Stimulated activated CD4-positive, alpha-beta T cell treated with anti-CD3 and anti-CD28 coated beads, Interleukin-12 subunit alpha, Interleukin-12 subunit beta, amount 100 ng/mL, for 48 hours (primary cell): ENCODE measurements at regions not wholly inside any gene's neighbourhood (a gene's known extent, or its start where the extent isn't known, plus 50 kb on each side); places are given as distances from the start of the nearest gene placed in this dataset.
"Not testable (repeated sequence)": the region's sequence is repeated elsewhere in the genome, so short reads cannot be mapped to it uniquely, and the experiment has no call there.

Source experiments
- DNase-seq, 3 donors: peaks; one replicate each; pipeline ENCODE4 v3.0.0-alpha.2; 2020; ENCODE audit warnings: low read depth in 2 of 3, low spot score in 1 of 3

- DNase-seq, result no peak
These were observed 149.3 kb downstream of the TGFB2 start for GRCh38 chr1:218494449-218494852.

DNA sequence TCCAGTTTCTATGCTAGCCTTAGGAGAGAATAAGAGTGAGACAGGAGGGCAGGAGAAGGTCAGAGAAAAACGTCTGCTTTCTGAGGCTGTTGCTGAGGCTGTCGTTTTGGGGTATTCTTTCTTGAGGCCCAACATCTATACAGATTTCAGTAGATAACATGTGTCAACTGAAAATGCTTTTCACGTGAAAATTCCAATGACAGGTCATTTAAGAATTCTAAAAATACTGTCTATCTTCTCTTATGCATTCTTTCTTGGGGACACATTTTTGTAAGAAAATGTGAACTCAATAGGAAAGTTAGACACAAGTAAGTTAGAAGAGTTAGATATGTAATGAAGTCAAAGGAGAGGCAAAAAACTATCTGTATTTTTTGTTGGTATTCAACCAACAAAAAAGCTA is 150.8 kb downstream of the TGFB2 start:
- no peak for DNase-seq

- DNase-seq, result no peak
These were observed 151.4 kb downstream of the TGFB2 start for GRCh38 chr1:218496561-218496960.

GRCh38 chr1:218498056-218498938 is 153.2 kb downstream of the TGFB2 start:
- DNase-seq, result no peak

GRCh38 chr1:218499011-218499691 is 154.0 kb downstream of the TGFB2 start:
- no peak for DNase-seq

DNA sequence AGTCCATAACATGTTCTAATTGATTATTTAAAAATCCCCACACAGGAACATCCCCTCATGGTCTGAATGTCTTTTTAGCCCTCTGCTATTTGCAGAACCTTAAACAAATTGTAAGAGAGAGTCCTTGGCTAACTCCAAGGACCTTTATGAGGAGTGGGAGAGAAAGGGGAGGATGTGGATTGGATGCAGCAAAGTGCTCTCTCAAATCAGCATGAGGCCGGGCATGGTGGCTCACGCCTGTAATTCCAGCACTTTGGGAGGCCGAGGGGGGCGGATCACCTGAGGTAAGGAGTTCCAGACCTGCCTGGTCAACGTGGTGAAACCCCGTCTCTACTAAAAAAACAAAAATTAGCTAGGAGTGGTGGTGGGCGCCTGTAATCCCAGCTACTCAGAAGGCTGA is 154.8 kb downstream of the TGFB2 start:
- DNase-seq, result no peak

DNA sequence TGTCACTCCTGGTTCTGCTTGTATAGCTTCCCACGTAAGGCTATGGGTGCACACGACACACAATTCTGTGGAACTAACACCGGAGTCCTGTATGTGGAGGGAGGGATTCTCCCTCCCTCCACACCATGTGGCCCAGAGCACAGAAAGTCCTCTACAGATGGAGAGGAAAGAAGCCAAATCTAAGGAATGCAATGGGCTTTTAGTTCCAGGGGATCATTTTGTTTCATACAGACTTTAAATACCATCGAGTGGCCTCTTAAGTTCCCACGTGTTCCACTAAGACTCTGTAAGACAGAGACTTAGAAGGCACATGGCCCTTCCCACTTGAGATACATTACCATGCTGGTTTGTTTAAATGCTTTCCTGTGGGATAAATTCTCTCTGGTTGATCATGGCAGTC is 156.0 kb downstream of the TGFB2 start:
- no peak for DNase-seq

- DNase-seq, result no peak
These were observed 157.2 kb downstream of the TGFB2 start for GRCh38 chr1:218502383-218502782.

DNA sequence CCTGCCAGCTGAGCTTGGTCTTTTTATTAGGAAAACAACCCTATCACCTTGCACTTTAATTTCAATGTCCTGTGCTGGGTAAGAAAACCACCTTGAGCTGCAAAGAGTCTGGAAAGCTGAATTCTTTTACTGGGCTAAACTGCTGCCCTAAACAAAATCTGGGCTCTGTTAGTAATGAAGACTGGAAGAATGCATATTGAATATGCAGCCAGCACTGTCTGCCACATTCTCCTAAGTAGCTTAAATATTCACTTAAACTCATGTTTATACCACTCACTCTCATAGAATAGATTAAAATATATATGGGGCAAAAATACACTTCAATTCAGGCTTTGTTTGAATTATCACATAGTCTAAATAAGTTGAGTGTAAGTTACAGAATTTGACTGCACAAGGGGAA is 158.0 kb downstream of the TGFB2 start:
- DNase-seq, result no peak

GRCh38 chr1:218507355-218508002 is 162.3 kb downstream of the TGFB2 start:
- DNase-seq, result no peak

GRCh38 chr1:218510153-218510772 is 165.1 kb downstream of the TGFB2 start:
- no peak for DNase-seq

DNA sequence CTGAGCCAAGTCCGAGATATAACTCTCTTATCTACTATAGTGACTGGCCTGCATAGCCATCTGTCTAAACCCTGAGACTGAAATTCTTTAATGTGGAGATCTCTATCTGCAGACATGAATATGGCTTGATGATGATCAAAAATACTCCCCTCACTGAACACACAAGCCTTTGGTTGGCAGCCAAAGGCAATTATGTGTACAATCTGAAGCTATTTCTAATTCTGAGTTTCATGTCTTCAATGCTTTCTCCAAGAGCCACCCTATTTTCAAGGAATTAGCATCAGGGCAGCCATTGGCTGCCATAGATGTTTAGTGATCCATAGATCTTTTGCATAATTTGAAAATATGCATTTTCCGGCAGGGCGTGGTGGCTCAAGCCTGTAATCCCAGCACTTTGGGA is 168.2 kb downstream of the TGFB2 start:
- no peak for DNase-seq

DNA sequence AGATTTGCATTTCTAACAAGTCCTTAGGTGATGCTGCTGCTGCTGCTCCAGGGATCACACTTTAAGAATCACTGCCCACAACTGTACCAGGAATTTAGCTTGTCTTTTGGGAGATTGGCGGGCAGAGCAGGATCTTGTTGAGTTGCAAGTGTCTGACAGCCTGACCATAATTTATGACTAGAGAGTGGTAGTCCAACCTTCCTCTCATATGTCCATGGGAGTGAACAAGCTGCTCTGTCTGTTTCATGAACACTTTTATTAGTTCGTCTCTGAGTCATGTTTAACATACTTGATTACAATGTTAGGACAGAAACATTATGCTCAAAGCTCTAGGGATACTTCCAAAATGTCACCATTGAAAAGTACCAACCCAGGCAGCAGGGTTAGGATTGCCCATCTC is 169.6 kb downstream of the TGFB2 start:
- DNase-seq, result no peak

- DNase-seq, result no peak
These were observed 171.4 kb downstream of the TGFB2 start for GRCh38 chr1:218516526-218516925.

DNA sequence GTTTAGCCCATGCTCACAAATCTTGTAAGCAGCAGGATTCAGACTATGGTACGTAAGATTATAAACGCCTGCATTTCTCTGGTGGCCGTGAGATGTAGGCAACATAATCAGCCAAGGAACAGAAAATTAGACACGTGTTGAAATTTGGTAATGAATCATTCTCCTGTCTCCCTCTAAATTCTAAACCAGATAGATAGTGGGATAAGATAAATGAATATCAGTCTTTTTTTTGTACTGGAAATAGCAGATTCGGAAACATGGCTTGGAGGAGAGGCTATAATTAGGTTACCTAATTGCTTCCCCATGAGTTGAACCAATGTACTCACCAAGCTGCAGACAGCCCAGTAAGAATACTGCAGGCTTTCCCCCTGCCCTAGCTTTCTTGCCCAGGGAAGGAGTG is 172.3 kb downstream of the TGFB2 start:
- no peak for DNase-seq

- no peak for DNase-seq
These were observed 173.1 kb downstream of the TGFB2 start for GRCh38 chr1:218518216-218518740.

DNA sequence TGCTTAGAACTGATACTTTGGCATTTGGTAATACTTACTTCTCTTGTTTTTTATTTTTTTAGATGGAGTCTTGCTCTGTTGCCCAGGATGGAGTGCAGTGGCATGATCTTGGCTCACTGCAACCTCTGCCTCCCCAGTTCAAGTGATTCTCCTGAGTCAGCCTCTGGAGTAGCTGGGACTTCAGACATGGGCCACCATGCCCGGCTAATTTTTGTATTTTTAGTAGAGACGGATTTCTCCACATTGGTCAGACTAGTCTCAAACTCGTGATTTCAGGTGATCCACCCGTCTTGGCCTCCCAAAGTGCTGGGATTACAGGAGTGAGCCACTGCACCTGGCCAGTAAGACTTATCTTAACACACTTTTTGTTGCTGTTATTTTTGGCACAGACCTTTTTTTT is 175.5 kb downstream of the TGFB2 start:
- not testable (repeated sequence) for DNase-seq

DNA sequence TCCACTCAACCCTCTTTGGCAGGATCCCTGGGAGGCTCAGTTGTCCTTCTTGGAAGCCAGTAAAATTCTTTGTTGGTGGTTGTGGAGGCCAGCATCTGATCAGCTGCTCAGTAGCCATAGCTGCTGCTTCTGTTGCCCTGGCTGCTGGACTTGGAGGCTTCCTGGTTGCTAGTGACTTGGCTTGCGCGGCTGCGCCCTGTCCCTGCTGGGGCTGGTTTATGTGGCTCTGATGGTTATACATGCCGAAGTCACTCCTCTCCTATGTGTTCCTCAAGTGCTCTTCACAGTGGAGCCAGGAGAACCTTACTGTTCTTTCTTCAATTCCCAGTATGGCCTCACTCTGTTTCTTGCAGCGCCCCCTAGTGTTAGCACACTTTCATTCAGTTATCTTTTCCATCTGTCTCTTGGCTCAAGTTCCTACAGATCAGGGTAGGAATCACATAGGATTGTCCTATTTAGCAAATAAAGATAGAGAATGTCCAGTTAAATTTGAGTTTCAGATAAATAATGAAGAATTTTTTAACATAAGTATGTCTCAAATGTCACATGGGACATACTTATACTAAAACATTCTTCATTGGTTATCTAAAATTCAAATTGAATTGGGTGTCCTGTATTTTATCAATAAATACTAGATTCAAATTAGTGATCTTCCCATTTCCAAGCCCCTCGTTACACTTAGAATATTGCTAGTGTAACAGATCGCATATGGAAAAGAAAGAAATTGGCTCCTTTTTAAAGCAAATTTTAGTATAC is 176.5 kb downstream of the TGFB2 start:
- peak; percentile 2 to 38 (median 23) for DNase-seq

- DNase-seq, result no peak
These were observed 179.4 kb downstream of the TGFB2 start for GRCh38 chr1:218524526-218524925.

DNA sequence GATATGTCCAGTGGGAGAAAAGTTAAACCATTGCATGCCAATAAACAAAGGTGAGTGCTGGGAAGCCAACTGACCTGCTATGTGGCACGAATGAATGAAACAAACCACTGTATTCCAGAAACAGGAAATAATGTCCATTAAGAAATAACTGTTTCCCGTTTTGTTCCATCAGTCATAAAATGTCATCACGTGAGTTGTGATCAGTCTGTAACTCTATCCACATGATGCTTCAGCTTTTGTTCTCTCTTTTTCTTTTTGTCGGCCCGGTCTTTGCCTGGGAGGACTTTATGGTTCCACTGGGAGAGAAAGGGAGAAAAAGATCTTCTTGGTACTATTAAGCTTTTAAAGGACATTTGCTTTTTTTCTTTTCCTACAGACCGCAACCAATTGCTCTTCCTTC is 179.9 kb downstream of the TGFB2 start:
- DNase-seq, result no peak
